H9 (cell line): ENCODE measurements at regions not wholly inside any gene's neighbourhood (a gene's known extent, or its start where the extent isn't known, plus 50 kb on each side); places are given as distances from the start of the nearest gene placed in this dataset.

Source experiments
- DNase-seq: peaks from one replicate; pipeline ENCODE4 v3.0.0-alpha.2; 2017
- H2AFZ ChIP-seq: one replicate; pipeline ENCODE4 v1.6.1; 2013; ENCODE audit warnings: mild to moderate bottlenecking, low read length, control low read depth, moderate library complexity
- H2AK5ac ChIP-seq: 2 replicates; pipeline ENCODE4 v1.6.1; 2013; ENCODE audit warnings: low read length, control low read depth, mixed read lengths; ENCODE audit not compliant: insufficient read length
- H2BK120ac ChIP-seq: one replicate; pipeline ENCODE4 v1.6.1; 2013; ENCODE audit warnings: low read depth, mild to moderate bottlenecking, low read length, control low read depth, inconsistent platforms; ENCODE audit not compliant: poor library complexity, severe bottlenecking
- H2BK12ac ChIP-seq: 2 replicates; pipeline ENCODE4 v1.6.1; 2013; ENCODE audit warnings: low read length, control low read depth, mixed read lengths, low read depth; ENCODE audit not compliant: insufficient read length
- H2BK15ac ChIP-seq: 2 replicates; pipeline ENCODE4 v1.6.1; 2013; ENCODE audit warnings: low read depth, low read length, control low read depth
- H2BK20ac ChIP-seq: one replicate; pipeline ENCODE4 v1.6.1; 2013; ENCODE audit warnings: low read depth, mild to moderate bottlenecking, low read length, control low read depth, inconsistent platforms; ENCODE audit not compliant: poor library complexity, severe bottlenecking
- H2BK5ac ChIP-seq: 2 replicates; pipeline ENCODE4 v1.6.1; 2013; ENCODE audit warnings: low read length, control low read depth, mixed read lengths; ENCODE audit not compliant: insufficient read length
- H3K14ac ChIP-seq: 2 replicates; pipeline ENCODE4 v1.6.1; 2013; ENCODE audit warnings: low read length, control low read depth; ENCODE audit not compliant: insufficient read depth
- H3K18ac ChIP-seq: 2 replicates; pipeline ENCODE4 v1.6.1; 2013; ENCODE audit warnings: low read depth, mild to moderate bottlenecking, mixed read lengths, low read length, control low read depth; ENCODE audit not compliant: insufficient read length
- H3K23ac ChIP-seq: 2 replicates; pipeline ENCODE4 v1.6.1; 2013; ENCODE audit warnings: low read length, control low read depth, mixed read lengths, low read depth; ENCODE audit not compliant: insufficient read length
- H3K23me2 ChIP-seq: 2 replicates; pipeline ENCODE4 v1.6.1; 2013; ENCODE audit warnings: low read depth, mild to moderate bottlenecking, mixed read lengths, low read length, control low read depth; ENCODE audit not compliant: insufficient read length, poor library complexity, severe bottlenecking
- H3K27ac ChIP-seq: 2 replicates; pipeline ENCODE4 v1.5.1; 2013; ENCODE audit warnings: low read length, control low read depth, mixed read lengths, low read depth; ENCODE audit not compliant: insufficient read length
- H3K27me3 ChIP-seq: 2 replicates; pipeline ENCODE4 v1.6.1; 2013; ENCODE audit warnings: low read length, control low read depth, inconsistent platforms; ENCODE audit not compliant: insufficient read depth
- H3K4ac ChIP-seq: 2 replicates; pipeline ENCODE4 v1.6.1; 2013; ENCODE audit warnings: low read depth, mild to moderate bottlenecking, control low read depth, inconsistent platforms, low read length, moderate library complexity
- H3K4me1 ChIP-seq: 2 replicates; pipeline ENCODE4 v1.6.1; 2013; ENCODE audit warnings: low read length, control low read depth, inconsistent platforms; ENCODE audit not compliant: insufficient read depth
- H3K4me2 ChIP-seq: 2 replicates; pipeline ENCODE4 v1.6.1; 2013; ENCODE audit warnings: low read length, control low read depth, mixed read lengths; ENCODE audit not compliant: insufficient read length, insufficient read depth
- H3K56ac ChIP-seq: 2 replicates; pipeline ENCODE4 v1.6.1; 2013; ENCODE audit warnings: low read depth, mild to moderate bottlenecking, mixed read lengths, low read length, control low read depth; ENCODE audit not compliant: insufficient read length
- H3K79me1 ChIP-seq: 2 replicates; pipeline ENCODE4 v1.6.1; 2013; ENCODE audit warnings: low read depth, mild to moderate bottlenecking, moderate library complexity, low read length, control low read depth, inconsistent platforms; ENCODE audit not compliant: insufficient read depth, poor library complexity, severe bottlenecking
- H3K79me2 ChIP-seq: 2 replicates; pipeline ENCODE4 v1.6.1; 2013; ENCODE audit warnings: low read length, control low read depth, inconsistent platforms; ENCODE audit not compliant: insufficient read depth
- H3K9ac ChIP-seq: 2 replicates; pipeline ENCODE4 v1.6.1; 2013; ENCODE audit warnings: low read length, control low read depth, mixed read lengths; ENCODE audit not compliant: insufficient read length; ENCODE audit errors: extremely low read depth
- H3K9me3 ChIP-seq: one replicate; pipeline ENCODE4 v1.6.1; 2013; ENCODE audit warnings: low read depth, low read length, inconsistent platforms; ENCODE audit not compliant: control insufficient read depth
- H3T11ph ChIP-seq: one replicate; pipeline ENCODE4 v1.6.1; 2013; ENCODE audit warnings: mild to moderate bottlenecking, low read length, control low read depth, inconsistent platforms
- H4K20me1 ChIP-seq: one replicate; pipeline ENCODE4 v1.6.1; 2013; ENCODE audit not compliant: control insufficient read depth, insufficient read length, insufficient read depth
- H4K5ac ChIP-seq: 2 replicates; pipeline ENCODE4 v1.6.1; 2013; ENCODE audit warnings: low read depth, mild to moderate bottlenecking, mixed read lengths, low read length, control low read depth; ENCODE audit not compliant: insufficient read length
- H4K8ac ChIP-seq: replicated peaks from 2 replicates; pipeline ENCODE4 v1.6.1; 2013; ENCODE audit warnings: low read length, control low read depth, mixed read lengths, low read depth; ENCODE audit not compliant: insufficient read length
- H4K91ac ChIP-seq: 2 replicates; pipeline ENCODE4 v1.6.1; 2013; ENCODE audit warnings: low read depth, mild to moderate bottlenecking, moderate library complexity, mixed read lengths, low read length, control low read depth; ENCODE audit not compliant: insufficient read length
- H3K27ac Mint-ChIP-seq, 3 experiments: 2 replicates in 2 of 3; 3 replicates in 1 of 3; pipeline ENCODE4 v1.8.0; 2020 to 2021; ENCODE audit warnings: mixed read lengths in 3 of 3, mild to moderate bottlenecking in 1 of 3, moderate library complexity in 1 of 3
- H3K27me3 Mint-ChIP-seq: 2 replicates; pipeline ENCODE4 v1.8.0; 2021; ENCODE audit warnings: low read depth, mild to moderate bottlenecking, moderate library complexity, mixed read lengths
- H3K36me3 Mint-ChIP-seq, 3 experiments: 2 replicates in 2 of 3; 3 replicates in 1 of 3; pipeline ENCODE4 v1.8.0; 2020 to 2021; ENCODE audit warnings: low read depth in 3 of 3, mixed read lengths in 3 of 3; ENCODE audit not compliant: insufficient read depth in 1 of 3
- H3K4me1 Mint-ChIP-seq, 2 experiments: 2 replicates each; pipeline ENCODE4 v1.8.0; 2020; ENCODE audit warnings: mixed read lengths in 2 of 2
- H3K4me3 Mint-ChIP-seq, 2 experiments: 2 replicates in 1 of 2; 3 replicates in 1 of 2; pipeline ENCODE4 v1.8.0; 2020 to 2021; ENCODE audit warnings: mild to moderate bottlenecking in 2 of 2, mixed read lengths in 2 of 2, moderate library complexity in 1 of 2
- H3K9me3 Mint-ChIP-seq, 2 experiments: 2 replicates in 1 of 2; 3 replicates in 1 of 2; pipeline ENCODE4 v1.8.0; 2020; ENCODE audit warnings: mild to moderate bottlenecking in 2 of 2, mixed read lengths in 2 of 2, moderate library complexity in 1 of 2
- WGBS: extraction: QIAGEN DNeasy Blood & Tissue Kit; methylation state at CpG from one replicate; pipeline ENCODE4 v1.1.7; 2013; ENCODE audit warnings: missing lambda C conversion rate, low lambda C conversion rate, mixed read lengths; ENCODE audit not compliant: insufficient read length; ENCODE audit errors: extremely low coverage; 5-methylcytosine and 5-hydroxymethylcytosine counted together
- TF ChIP-seq, protein P1 (sequence below): fragments of 200-600 bp; sonication (generic); conservative IDR thresholded peaks from 3 replicates; pipeline ENCODE4 v1.8.0; 2021; ENCODE audit warnings: antibody characterized with exemption, mild to moderate bottlenecking

- no peak overlapping the region for H3K18ac ChIP-seq
- no peak overlapping the region for H3K56ac ChIP-seq
- Mint-ChIP-seq H3K27ac (no peak overlapping the region), H3K36me3 (no peaks in the 10 kb centered on the region), H3K27me3 (no peaks in the 10 kb centered on the region), H3K4me3 (no peak overlapping the region), H3K4me1 (no peaks in the 10 kb centered on the region), H3K9me3 (no peaks in the 10 kb centered on the region; a peak in 1 of 5 replicates)
- TF ChIP-seq, protein P1, sequence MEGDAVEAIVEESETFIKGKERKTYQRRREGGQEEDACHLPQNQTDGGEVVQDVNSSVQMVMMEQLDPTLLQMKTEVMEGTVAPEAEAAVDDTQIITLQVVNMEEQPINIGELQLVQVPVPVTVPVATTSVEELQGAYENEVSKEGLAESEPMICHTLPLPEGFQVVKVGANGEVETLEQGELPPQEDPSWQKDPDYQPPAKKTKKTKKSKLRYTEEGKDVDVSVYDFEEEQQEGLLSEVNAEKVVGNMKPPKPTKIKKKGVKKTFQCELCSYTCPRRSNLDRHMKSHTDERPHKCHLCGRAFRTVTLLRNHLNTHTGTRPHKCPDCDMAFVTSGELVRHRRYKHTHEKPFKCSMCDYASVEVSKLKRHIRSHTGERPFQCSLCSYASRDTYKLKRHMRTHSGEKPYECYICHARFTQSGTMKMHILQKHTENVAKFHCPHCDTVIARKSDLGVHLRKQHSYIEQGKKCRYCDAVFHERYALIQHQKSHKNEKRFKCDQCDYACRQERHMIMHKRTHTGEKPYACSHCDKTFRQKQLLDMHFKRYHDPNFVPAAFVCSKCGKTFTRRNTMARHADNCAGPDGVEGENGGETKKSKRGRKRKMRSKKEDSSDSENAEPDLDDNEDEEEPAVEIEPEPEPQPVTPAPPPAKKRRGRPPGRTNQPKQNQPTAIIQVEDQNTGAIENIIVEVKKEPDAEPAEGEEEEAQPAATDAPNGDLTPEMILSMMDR: no peak
- no peak overlapping the region for H3K27ac ChIP-seq
- H4K8ac ChIP-seq: no peak overlapping the region
- WGBS: no CpG with 5 or more reads among the region's 1 CpG
- H2BK5ac ChIP-seq: no peak overlapping the region
- H3K79me1 ChIP-seq: no peaks in the 10 kb centered on the region
- no peak for DNase-seq
- no peak overlapping the region for H2BK12ac ChIP-seq
- H3K9ac ChIP-seq: no peak overlapping the region
- no peak overlapping the region for H4K5ac ChIP-seq
- H2BK15ac ChIP-seq: no peak overlapping the region
- H3K4me2 ChIP-seq: no peak overlapping the region
- no peaks in the 10 kb centered on the region for H3K27me3 ChIP-seq
- no peak overlapping the region for H3K23ac ChIP-seq
- H2AFZ ChIP-seq: no peak overlapping the region
- no peak overlapping the region for H4K91ac ChIP-seq
- H3K23me2 ChIP-seq: no peaks in the 10 kb centered on the region
- no peaks in the 10 kb centered on the region for H4K20me1 ChIP-seq
- H3K4ac ChIP-seq: no peak overlapping the region
- H3K79me2 ChIP-seq: no peaks in the 10 kb centered on the region
- H3K14ac ChIP-seq: no peak overlapping the region
- H2BK120ac ChIP-seq: no peak overlapping the region
- no peak overlapping the region for H3T11ph ChIP-seq
- H3K4me1 ChIP-seq: no peaks in the 10 kb centered on the region
- H2AK5ac ChIP-seq: no peak overlapping the region
- H2BK20ac ChIP-seq: no peak overlapping the region
- H3K9me3 ChIP-seq: no peaks in the 10 kb centered on the region
Measured at GRCh38 chr4:141560056-141560455, 76.3 kb upstream of the IL15 start.
